HG02798 (cell line): ENCODE measurements at regions not wholly inside any gene's neighbourhood (a gene's known extent, or its start where the extent isn't known, plus 50 kb on each side); places are given as distances from the start of the nearest gene placed in this dataset.
A peak's percentile ranks its signal among the peaks of the same experiment; 100 is the strongest.
"Not testable (repeated sequence)": the region's sequence is repeated elsewhere in the genome, so short reads cannot be mapped to it uniquely, and the experiment has no call there.

Experiments
- ATAC-seq: cut with Tn5 transposase; IDR thresholded peaks from one replicate; pipeline ENCODE4 v1.9.1; 2021; ENCODE audit warnings: mild to moderate bottlenecking; ENCODE audit not compliant: unreplicated experiment, poor library complexity

DNA sequence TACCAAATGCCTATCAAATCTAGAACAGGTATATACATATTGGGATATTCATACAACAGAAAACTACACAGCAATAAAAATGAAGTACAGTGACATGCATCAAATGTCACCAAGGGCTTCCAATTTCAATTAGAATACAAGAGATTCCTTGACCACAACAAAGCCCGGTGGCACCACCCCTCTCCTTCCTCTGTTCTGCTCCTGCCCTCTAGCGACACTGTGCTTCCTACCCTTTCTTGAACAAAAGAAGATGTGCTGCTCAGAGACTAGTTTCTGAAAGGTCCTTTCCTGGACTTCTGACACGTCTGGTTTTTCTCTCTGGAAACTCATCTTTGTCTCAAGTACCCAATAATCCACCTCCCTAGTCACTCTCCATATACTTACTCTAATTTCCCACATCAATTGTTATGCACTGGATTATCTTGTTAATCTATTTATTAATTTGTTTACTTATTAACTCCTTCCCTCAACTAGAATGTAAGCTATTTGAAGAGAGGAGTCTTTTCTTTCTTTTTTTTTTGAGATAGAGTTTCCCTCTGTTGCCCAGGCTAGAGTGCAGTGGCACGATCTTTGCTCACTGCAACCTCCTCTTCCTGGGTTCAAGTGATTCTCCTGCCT lies 70.4 kb upstream of the CTSV start:
- peak; percentile 35 for ATAC-seq

DNA sequence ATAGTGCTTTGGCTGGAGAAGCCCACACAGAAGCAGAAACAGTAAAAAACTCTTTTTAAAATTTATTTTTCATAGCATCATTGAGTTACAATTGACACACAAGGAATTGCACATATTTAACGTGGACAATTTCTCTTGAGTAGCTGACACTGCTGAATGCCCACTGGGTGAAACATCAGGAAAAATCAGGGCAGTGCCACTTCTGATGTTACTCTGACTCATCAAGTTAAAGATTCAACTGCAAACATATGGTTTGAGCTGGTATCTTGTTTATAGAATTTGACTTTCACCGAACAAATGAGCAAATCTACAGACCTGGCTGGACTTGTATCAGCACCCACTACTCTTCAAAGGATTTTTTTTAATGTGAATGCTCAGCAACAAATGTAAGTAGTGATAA lies 66.3 kb upstream of the CTSV start:
- not testable (repeated sequence) for ATAC-seq

DNA sequence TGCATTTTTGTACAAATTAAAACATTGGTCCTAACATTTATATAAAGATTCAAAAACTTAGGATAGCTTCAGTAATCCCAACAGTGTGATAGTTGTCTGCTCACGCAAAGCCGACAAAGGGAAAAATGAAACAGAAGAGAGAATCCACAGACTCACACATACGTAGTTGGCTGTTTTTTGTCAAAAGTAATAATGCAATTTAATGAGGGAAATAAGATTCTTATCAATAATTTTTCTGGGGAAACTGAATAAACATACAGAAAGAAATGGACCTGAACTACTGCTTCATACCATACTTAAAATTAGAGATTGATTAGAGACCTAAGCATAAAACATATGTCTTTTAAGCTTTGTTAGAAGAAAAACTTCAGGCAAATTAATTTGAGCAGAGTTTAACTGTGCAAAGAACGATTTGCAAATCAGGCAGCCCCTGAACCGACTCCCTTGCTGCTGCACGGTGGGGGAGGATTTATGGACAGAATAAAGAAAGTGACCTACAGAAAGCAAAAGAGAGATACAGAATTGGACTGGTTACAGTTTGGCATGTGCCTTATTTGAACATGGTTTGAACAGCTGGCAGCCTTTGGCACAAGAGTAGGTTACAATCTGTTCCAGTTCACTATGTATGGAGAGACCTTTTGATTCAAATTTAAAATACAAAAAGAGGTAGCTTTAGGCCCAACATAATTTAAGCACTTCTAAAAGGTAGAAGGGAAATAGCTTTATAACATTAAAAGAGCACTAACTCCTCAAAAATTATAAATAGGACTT lies 64.9 kb upstream of the CTSV start:
- ATAC-seq = not testable (repeated sequence)

DNA sequence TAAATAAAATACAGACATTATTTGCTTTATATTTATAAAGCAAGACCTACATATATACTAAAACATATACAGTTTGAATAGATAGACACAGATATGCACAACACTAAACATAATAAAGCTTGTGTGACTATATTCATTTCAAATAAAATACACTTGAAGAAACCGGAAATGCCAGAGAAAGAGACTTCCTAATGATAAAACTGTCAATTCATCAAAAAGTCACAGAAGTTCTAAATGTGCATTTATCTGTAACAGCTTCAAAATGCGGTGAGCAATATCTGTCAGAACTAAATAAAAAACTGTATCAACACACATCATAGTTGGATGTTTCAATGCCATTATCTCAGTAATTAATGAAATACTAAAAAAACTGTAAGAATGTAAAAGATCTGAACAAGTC lies 60.6 kb upstream of the CTSV start:
- not testable (repeated sequence) for ATAC-seq

DNA sequence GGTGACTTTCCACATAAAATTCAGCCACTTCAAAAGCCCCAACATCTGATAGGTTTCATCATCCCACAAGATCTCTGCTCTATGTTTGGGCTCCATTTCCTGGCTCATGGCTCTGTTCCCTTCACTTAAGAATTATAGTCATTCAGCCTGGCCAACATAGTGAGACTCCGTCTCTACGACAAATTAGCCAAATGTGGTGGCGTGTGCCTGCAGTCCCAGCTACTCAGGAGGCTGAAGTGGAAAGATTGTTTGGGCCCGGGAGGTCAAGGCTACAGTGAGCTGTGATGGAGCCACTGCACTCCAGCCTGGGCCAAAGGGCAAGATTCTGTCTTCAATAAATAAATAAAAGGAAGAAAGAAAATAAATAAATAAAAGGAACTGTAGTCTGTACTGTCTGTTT lies 57.9 kb upstream of the CTSV start:
- no peak for ATAC-seq

DNA sequence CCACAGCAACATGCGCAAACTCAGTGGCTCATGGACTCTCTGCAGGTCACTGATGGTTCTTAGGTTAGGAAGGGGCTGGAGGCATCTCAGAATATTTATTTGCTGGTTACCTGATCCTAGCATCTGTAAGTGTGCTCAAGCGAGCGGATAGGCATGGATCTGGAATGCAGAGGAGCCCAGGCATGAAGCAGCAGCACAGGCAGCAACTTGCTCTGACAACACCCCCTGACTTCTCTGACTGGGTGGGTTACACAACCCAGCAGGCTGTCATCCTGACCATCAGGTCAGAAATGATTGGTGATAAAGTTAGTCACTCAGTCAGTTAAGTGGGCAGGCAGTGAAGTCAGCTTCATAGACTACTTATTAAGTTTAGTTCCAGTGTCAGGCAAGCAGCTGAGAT lies 50.4 kb upstream of the CTSV start:
- not testable (repeated sequence) for ATAC-seq
